OCI-LY3 (cell line): ENCODE measurements at regions not wholly inside any gene's neighbourhood (a gene's known extent, or its start where the extent isn't known, plus 50 kb on each side); places are given as distances from the start of the nearest gene placed in this dataset.

ENCODE experiments used
- CTCF ChIP-seq: fragments of 200-600, 300-600 bp; sonication (generic); IDR thresholded peaks from 2 replicates; pipeline ENCODE4 v1.5.1; 2014; ENCODE audit warnings: antibody characterized with exemption, low read length, low read depth
- EZH2phosphoT487 ChIP-seq: fragments of 200-600 bp; shearing (Covaris generic); IDR thresholded peaks from 2 replicates; pipeline ENCODE4 v1.6.1; 2018; ENCODE audit warnings: antibody characterized with exemption, mixed run types, low read depth

GRCh38 chr2:6163932-6164331 lies 471.7 kb downstream of the SOX11 start:
- TF ChIP-seq CTCF (no peak), EZH2phosphoT487 (no peak)
